ENCODE measurements at regions not wholly inside any gene's neighbourhood (a gene's known extent, or its start where the extent isn't known, plus 50 kb on each side); places are given as distances from the start of the nearest gene placed in this dataset.

DNA sequence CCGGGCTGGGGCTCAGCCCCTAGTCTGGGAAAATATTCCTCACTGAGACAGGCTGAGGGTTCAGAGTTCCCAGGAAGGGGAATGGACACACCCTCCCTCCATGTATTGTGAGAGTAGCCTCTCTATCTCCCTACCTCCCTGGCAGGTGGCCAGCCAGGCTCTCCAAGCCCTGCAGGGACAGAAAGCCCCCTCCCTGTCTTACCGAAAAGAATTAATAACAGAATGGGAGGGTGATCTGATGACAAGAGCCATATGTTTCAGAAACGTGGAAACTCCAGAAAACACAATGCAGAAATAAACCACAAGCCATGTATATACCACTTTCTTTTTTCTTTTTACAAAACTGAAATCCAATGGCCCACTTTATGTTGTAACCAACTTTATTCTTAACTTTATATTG, 140.0 kb downstream of the CHST1 start:
- TF ChIP-seq POLR2AphosphoS5 (IDR thresholded peaks at IDR 0.05; ENCODE audit: low read depth, low read length) (no peak), TAF1 (IDR thresholded peaks at IDR 0.05; ENCODE audit: borderline replicate concordance, insufficient read depth, low read length) (no peak), SIN3A (IDR thresholded peaks at IDR 0.05; ENCODE audit: borderline replicate concordance, insufficient read depth, low read length) (no peak)
- TF ChIP-seq, protein P1, sequence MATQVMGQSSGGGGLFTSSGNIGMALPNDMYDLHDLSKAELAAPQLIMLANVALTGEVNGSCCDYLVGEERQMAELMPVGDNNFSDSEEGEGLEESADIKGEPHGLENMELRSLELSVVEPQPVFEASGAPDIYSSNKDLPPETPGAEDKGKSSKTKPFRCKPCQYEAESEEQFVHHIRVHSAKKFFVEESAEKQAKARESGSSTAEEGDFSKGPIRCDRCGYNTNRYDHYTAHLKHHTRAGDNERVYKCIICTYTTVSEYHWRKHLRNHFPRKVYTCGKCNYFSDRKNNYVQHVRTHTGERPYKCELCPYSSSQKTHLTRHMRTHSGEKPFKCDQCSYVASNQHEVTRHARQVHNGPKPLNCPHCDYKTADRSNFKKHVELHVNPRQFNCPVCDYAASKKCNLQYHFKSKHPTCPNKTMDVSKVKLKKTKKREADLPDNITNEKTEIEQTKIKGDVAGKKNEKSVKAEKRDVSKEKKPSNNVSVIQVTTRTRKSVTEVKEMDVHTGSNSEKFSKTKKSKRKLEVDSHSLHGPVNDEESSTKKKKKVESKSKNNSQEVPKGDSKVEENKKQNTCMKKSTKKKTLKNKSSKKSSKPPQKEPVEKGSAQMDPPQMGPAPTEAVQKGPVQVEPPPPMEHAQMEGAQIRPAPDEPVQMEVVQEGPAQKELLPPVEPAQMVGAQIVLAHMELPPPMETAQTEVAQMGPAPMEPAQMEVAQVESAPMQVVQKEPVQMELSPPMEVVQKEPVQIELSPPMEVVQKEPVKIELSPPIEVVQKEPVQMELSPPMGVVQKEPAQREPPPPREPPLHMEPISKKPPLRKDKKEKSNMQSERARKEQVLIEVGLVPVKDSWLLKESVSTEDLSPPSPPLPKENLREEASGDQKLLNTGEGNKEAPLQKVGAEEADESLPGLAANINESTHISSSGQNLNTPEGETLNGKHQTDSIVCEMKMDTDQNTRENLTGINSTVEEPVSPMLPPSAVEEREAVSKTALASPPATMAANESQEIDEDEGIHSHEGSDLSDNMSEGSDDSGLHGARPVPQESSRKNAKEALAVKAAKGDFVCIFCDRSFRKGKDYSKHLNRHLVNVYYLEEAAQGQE (IDR thresholded peaks at IDR 0.05; ENCODE audit: insufficient read depth in 1 of 2, low read depth in 2 of 2, low read length in 2 of 2): no peak
